Activated CD4-positive, alpha-beta T cell treated with anti-CD3 and anti-CD28 coated beads, Interleukin-2, Interleukin-4, amounts not matched to agents 100 ng/mL and 50 ng/mL, durations not matched to agents 16 hours and 8 hours (primary cell): ENCODE measurements at regions not wholly inside any gene's neighbourhood (a gene's known extent, or its start where the extent isn't known, plus 50 kb on each side); places are given as distances from the start of the nearest gene placed in this dataset.
"Not testable (repeated sequence)": the region's sequence is repeated elsewhere in the genome, so short reads cannot be mapped to it uniquely, and the experiment has no call there.

Experiments
- DNase-seq: peaks from one replicate; pipeline ENCODE4 v3.0.0-alpha.2; 2020; ENCODE audit warnings: low spot score

DNA sequence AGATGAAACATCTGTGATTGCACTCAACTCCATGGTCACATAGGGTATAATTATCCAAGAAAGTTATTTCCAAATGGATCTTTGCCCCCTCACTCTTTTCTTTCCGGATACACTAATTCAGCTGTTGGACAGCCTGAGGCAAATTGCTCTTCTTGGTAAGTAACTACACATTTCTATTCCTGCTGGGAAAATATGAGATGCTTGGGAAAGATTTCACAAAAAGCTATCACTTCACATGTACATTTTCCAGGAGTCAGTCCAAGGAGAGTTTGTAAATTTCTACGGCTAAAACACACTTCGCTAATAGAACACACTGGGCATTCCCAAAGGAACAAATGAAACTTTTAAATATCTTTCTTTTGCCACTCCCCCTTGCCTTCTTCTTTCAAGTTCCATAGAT lies 123.0 kb upstream of the GRIA1 start:
- DNase-seq: no peak

DNA sequence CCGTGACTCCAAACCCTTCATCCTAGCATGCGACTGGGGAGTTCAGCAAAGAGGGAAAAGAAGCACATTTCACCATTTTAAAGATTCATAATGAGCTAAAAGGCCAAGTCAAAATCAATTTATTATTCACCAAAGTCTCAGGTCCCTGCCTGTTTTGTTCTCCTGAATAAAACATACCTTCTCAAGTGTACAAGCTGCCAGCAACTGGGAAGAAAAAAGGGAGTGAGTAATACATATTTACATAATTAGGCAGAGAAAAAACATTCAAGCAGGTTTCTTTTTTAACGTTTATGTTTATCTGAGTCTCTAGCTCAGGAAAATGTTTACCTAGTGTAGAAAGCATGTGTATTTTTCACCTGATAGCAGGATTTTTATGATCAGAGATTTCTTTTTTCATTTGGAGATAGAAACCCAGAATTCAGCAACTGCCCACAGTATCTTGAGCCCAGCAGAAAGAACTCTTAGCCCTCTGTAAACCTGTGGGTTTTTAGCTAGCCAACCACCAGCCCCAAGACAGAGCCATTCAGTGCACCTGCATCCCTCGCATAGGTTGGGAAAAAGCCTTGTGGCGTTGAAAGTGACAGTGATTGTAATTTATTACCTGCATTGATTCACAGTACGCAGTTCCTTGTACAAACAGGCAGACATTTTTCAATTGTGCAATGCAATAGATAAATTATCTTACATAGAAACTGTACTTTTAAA lies 117.9 kb upstream of the GRIA1 start:
- no peak for DNase-seq

DNA sequence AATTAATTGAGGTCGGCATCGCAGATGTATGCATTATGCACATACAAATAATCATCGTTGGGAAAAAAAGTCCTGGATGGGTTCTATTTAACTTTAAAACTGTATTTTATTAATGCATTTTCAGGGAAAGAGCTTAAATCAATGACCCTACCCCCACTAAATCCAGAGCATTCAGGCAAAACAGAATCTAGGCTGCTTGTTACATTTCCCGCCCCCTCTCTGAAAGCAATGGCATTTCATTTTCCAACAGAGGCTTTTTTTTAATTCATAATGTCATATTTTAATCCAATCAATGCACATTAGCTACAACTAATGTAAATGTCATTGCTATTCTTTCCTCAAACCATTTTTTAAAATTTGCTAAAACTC lies 117.4 kb upstream of the GRIA1 start:
- no peak for DNase-seq

DNA sequence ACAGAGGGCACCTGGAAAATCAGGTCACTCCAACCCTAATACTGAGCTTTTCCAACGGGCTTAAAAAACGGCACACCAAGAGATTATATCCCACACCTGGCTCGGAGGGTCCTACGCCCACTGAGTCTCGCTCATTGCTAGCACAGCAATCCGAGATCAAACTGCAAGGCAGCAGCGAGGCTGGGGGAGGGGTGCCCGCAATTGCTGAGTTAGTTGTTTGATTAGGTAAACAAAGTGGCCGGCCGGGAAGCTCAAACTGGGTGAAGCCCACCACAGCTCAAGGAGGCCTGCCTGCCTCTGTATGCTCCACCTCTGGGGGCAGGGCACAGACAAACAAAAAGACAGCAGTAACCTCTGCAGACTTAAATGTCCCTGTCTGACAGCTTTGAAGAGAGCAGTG lies 108.8 kb upstream of the GRIA1 start:
- not testable (repeated sequence) for DNase-seq

DNA sequence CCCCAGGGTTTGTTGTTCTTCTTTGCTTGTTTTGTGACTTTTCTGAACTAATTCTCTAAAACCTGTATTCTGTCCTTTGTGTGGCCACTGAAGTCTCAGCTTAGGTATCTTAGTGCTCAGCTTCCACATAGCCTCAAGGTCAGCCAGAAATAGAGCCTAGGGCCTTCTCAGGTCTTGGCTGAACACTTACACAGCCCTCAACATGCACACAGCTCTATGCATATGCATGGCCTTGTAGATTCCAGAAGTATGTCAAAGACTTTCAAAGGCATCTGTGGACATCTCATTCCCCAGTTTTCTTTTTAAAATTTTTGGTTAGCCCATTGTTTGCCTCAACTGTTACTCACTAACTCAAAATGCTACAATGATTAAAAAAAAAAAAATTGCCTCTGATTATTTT lies 99.9 kb upstream of the GRIA1 start:
- no peak for DNase-seq

DNA sequence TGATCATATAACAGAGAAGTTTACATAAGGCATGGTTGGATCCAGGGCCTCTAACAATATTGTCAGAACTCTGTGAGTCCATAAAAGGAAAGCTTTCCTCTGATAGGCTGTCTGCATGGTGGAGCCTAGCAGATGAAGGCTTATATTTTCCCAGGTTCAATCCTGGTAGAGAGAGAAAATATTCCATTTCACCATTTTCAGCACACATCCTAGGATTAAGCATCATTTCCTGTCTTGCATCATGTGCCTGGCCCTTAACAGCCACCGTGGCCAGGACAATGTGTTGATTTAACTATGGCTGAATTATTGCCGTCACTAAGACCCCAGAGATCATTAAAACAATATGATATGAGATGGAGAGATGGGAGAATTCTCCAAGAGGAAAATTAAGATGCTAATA lies 90.9 kb upstream of the GRIA1 start:
- DNase-seq: no peak

DNA sequence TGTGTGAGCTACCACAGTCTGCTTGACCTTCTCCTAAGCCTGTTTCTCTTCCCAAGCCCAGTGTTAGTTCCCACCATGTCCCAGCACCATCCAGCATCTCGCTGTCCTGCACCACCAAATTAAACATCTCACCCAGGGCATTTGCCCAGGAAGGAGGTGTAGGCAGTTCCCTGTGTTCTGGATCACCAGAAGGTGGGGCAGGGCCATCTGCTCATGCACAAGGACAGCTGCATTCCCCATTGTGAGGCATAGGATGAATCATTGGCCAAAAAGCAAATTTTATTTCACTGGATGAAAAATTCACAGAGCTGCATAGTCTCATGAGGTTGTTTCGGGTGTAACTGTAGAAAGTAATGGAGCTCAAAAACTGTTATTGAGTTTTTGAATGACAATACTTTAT lies 89.5 kb upstream of the GRIA1 start:
- no peak for DNase-seq

DNA sequence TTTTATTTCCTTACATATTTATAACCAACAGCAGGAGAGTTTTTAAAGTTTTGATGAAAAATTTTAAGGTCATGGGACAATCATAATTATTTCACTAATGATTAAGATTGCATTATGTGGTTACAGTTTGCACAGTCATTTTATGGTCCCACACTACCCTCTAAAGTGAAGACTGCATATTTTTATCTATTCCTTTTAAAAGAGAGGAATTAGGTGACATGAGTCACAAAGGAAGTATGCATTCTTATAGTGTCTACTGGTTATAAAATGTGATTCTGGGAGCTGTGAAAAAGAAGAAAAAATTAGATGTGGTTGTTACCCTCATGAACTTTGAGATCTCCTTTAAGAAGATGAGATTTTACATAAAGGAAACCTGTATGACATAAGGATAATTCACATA lies 87.9 kb upstream of the GRIA1 start:
- no peak for DNase-seq

DNA sequence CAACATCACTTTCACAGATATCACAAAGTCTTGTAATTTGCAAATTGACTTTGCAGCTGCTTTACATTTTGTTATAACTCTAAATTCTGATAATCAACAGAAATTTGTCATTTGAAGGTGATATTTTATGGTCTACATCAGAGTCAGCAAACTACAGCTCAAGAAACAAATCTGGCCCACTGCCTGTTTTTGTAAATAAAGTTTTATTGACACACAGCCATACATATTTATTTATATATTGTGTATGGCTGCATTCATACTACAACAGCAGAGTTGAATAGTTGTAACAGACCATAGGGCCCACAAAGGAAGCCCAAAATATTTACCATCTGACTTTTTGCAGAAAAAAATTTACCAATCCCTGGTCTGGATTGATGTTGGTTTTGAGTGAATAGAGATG lies 87.0 kb upstream of the GRIA1 start:
- DNase-seq: no peak

DNA sequence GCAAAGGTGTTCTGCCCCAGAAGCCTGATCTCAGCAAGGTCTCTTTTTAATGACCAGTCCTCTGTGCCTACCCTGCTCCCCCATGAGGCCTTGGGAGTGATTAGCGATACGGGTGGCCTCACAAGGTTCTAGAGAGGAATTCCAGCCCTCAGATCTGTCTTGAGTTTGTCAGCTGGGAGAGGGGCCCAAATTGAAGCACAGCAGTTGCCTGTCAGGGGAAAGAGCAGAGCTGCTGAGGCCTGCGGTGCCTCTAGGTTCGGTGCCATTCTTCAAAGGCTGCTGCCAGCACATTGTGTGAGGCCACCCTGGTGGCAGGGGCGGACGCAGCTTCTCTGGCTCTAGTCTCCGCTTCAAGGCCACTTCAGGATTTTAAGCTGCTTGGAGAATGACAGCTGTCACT lies 85.7 kb upstream of the GRIA1 start:
- DNase-seq: no peak

DNA sequence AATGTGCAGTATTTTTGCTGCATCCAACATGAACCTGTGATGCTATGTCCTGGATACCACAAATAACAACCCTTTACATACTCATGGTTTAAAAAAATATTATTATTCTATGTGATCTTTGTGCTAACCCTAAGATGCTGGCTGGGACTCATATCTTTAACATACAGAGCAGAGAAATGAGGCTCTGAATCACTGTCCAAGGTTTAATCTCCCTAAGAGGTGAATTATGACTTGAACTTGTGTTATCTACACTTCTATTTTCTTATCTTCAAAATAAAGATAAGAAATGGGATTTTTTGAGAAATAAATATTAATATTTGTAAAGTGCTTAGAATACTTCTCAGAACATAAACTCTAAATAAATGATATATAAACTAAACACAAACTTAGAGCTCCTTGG lies 68.8 kb upstream of the GRIA1 start:
- DNase-seq: no peak

DNA sequence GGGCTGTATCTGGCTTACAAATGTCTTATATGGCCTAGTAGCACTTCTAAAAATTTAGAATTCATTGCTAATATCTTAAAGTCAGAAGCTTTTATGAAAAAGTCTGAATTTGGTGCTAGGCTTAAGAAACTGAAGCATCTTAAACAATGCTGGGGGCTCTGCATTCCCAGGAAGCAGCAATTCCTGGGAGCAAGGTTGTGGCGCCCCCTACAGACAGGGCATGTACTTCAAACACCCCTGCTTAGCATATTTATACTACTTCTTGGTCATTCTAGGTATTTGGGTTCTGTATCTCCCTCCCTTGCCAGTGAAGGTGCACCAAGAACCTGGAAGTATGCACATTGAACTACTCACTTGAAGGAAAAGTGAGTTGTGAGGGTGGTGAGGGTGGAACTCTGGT lies 64.6 kb upstream of the GRIA1 start:
- DNase-seq: no peak

DNA sequence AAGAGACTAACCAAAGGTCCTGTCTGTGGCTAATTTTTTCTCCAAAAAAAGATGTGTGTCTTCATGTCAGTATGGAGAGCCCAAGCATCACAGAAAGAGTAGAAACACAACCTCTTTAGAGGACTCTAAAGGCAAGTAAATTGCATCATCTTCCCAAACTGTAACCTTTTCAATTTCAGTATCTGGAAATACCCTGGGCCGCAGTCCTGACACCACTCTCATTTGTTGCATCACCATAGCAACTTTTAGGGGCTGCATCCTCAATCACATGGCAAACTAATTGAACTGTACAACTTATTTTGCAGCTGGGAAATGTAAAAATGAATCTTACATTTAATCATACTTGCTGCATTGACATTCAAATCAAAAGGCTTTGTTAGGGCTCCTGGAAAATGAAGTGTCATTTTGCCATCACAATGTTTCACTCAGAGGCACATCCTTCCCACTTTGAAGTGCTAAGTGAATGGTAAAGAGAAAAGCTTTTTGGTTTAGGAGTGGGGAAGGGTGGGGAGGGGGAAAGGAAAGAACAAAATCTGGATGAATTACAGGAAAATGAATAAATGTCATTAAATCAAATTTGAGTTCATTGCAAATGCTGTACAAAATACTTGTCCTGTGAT lies 60.6 kb upstream of the GRIA1 start:
- DNase-seq: peak; percentile 13

DNA sequence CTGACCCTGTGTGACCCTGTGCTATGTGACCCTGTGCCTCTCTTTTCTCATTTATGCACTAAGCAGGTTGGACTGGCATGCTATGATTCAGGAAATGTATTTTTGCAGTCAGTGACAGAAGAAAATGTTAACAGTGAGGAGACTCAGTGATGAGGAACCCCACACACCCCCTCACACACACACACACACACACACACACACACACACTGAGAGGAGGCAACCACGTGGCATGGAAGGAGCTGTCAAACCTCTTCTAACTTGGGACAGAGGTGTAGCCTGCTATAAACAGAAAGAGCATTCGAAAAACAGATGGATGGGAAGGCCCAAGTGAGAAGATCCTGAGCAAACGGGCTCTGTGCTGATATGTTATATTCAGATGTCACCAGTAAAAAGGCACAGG lies 57.9 kb upstream of the GRIA1 start:
- no peak for DNase-seq

DNA sequence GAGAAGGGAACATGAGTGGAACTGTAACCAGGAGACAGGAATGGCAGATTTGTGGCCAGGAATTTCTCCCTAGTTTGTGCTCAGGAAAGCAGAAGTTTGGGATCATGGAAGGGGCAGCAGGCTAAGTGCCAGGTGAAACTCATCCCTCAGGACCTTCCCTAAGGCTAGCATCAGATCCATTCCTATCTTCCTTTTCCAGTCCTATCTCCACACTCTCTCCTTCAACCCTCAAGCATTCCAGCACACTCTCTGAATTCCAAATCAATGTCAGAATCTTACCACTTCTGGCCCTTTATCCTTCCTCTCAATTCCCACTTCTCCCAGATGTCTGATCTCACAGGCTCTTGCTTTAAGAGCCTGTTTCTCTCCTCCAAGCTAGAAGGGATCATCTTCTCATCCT lies 53.2 kb upstream of the GRIA1 start:
- DNase-seq: no peak

DNA sequence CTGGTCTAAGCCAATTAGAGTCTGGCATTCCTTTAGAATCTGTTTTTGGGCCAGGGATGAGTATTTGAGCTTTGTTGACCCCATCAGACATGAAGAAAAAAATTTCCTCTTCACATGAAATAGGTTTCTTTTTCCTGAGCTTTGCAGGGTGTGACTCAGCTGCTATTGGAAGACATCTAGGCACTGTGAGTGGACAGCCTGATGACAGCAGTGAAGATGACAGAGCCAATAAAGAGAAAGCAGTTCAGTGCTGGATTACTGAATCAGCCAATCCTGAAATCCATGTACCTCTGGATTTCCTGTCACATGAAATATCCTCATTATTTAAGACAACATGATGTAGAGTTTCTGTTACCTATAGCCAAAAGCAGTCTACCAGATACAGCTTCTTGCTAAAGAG lies 51.3 kb upstream of the GRIA1 start:
- DNase-seq: no peak
